ENCODE measurements at regions not wholly inside any gene's neighbourhood (a gene's known extent, or its start where the extent isn't known, plus 50 kb on each side); places are given as distances from the start of the nearest gene placed in this dataset.

DNA sequence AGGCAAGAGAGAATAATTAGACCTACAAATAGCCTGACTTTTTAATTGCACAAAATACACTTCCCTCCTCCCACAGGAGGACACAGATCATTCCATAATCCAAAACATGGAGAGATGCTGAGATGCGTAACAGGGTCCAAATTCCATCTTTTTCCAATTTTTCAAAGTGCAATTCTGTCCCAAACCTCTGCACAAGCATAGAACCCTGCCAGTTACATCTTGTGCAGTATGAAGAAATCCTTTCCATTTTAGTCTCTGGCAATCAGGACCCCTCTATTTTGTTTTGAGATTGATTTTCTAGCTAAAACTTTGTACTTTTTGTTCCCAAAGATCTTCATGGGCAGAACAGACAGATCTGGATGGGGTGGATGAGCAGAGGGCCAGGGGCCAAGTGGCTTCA is 209.2 kb downstream of the B3GLCT start:
- TF ChIP-seq ZNF274 (IDR thresholded peaks at IDR 0.05; ENCODE audit: low read depth, low read length) (no peak), YY1 (IDR thresholded peaks at IDR 0.05; ENCODE audit: insufficient read depth, insufficient read length) (no peak), SUZ12 (IDR thresholded peaks at IDR 0.05; ENCODE audit: extremely low read depth, insufficient read depth, insufficient read length) (no peak)
